DMS53 treated with DMSO at 0.1 percent for 48 hours (cell line): ENCODE measurements at regions not wholly inside any gene's neighbourhood (a gene's known extent, or its start where the extent isn't known, plus 50 kb on each side); places are given as distances from the start of the nearest gene placed in this dataset.
A peak's percentile ranks its signal among the peaks of the same experiment; 100 is the strongest.
"Not testable (repeated sequence)": the region's sequence is repeated elsewhere in the genome, so short reads cannot be mapped to it uniquely, and the experiment has no call there.

Experiments
- DNase-seq: peaks from one replicate; lab custom pipeline; 2025; ENCODE audit not compliant: unreplicated experiment; lab: John Stamatoyannopoulos, UW

DNA sequence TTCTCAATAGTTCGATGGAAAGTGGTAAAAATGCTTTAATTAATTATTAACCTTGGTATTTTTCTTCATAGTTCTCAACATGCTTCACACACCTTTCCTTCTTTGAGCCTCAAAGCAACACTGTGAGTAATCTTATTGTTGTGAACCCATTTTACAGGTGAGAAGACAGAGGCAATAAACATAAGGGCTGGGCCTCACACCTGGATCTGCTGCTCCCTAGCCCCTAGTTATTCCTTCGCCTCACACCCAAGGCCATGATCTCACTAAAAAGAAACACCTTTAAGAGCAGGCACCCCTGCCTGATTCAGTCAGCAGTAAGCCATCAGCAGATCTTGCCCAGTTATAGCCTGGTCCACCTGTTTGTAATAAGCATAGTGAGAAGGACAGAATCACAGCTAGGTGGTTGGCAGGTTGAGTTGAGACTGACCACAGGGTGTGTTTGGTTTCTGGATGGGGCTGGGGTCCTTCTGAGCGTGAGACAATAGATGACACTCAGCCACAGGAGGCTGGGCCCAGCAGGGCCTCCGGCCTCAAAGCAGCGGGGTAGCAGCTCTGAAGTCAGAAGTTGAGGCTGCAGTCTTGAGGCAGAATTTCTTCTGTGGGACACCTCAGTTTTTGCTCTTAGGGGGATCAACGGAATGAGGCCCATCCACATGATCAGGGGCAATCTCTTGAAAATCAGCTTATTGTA, 203.9 kb downstream of the RHOU start:
- DNase-seq, result no peak

DNA sequence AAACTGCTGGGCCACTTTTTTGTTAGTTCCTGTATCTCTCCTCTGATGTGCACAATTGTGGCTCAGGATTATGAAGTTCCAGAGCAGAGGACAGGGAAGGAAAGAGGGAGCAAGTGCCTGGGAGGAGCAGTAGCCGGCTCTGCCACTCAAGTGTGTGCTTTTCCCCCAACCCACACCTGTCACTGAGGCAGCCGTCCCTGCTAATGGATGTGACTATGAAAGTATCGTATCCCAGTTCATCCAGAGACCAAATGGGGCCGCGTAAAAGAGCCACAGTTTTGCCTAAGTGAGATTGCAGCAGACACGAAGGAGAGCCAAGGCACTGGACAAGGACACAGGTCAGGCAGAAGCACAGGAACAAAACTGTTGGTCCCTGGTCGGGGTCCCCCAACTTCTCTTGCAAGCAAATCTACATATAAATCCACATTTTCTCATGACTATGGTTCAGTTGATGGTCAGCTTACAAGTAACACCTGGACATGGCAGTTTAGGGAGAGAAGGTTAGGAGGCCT, 204.7 kb downstream of the RHOU start:
- no peak for DNase-seq

DNA sequence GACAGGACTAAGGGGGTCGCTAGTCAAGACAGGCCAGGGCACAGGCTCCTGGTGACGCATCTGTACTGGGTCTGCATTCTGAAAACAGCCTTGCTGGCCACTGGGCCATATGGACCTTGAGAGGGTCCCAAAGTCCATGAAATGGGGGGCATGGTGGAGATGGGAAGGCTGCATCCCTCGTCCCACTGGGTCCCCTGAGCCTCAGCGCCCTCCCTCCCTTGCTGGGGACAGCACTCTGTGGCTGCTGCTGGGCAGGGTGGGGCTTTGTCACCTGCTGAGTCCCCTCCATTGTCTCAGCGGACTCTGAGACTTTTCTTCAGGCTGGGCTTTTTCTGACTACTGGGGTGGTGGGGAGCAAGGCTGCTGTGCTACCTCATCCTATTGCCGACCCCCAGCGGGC, 205.2 kb downstream of the RHOU start:
- no peak for DNase-seq

DNA sequence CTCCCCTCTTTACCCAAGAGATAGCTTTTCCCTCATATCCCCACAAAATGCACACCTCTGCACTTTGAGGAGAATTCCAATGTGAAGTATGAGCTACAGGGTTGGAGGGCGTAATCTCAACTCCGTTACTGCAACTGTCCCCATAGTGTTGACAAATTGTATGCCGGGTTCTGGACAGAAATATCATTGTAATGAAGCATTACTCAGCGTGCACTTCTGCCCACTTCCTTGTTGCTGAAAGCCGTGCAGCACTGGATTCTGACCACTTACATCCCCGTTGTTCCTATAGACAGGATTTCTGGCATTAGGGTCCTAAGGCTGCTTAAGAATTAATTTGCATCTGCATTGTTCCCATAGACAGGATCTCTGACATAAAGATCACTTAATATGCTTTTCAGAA, 205.6 kb downstream of the RHOU start:
- no peak for DNase-seq

DNA sequence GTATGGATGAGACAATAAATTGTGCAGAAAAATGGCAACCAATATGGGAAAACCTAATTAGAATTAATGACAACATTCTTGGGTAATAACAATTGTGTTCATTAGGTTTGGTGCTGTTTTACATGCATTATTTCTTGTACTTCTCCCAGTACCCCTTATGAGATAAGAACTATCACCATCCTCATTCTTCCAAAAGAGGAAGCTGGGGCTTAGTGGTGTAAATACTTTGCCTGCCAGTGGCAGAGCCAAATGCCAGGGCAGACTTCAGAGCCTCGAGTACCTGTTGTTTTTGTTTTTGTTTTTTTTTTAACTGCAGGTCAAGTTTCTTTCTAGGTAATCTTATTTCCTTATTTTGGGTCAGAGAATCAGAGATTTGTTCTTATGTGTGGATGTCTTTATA, 206.4 kb downstream of the RHOU start:
- DNase-seq, result no peak

DNA sequence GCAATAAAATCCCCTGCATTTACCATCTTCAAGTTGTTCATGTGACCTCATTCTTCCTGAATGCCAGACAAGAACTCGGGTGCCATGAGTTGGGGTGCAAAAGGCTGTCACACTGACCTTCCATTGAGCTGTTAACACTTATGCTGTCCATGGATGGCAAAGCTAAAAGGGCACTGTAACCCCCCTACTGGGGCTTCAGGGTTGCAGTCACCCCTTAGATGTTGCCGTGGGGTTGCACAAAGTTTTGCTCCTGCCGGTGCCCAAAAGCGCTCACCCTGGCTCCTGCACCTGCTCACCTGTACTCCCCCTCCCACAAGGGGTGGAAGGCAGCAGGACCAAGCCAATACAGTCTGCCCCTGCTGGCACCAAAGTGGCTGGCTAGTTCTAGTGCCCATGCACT, 208.2 kb downstream of the RHOU start:
- DNase-seq, result no peak

DNA sequence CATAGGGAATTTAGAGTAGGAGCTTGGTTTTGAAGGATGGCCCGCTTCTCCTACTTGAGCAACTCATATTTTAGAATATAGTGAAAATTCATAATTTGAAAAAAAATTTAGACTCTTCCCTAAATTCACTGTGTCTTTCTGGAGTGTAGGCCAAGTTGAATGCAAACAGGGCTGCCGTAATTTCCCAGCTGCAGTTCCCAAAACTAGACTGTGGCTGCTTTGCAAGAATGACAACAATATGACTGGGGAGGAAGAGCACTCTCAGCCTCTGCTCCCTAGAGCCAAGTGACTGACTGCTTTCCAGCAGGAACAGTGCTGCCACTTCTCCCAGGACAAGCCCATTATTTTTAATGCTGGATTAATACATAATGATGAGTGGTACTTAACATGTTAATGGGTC, 209.0 kb downstream of the RHOU start:
- no peak for DNase-seq

DNA sequence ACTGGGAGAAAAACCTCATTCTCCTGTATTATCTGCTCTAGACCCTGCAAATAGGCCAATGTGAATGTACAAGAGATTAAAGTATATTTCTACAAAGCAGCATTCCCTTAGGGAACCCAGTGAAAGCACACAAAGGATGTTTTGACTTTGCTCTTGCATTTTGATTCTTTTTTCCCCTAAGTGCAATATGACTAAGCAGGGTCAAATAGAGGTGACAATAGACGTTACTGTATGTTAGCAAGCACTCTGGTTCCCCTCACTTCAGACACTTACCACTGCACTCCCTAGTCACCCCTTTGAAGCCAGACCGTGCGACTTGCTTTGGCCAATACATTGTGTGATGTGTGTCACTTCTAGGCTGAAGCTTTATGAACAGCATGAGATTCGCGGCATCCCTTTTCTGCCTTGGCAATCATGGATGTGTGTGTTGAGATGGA, 209.7 kb downstream of the RHOU start:
- no peak for DNase-seq

DNA sequence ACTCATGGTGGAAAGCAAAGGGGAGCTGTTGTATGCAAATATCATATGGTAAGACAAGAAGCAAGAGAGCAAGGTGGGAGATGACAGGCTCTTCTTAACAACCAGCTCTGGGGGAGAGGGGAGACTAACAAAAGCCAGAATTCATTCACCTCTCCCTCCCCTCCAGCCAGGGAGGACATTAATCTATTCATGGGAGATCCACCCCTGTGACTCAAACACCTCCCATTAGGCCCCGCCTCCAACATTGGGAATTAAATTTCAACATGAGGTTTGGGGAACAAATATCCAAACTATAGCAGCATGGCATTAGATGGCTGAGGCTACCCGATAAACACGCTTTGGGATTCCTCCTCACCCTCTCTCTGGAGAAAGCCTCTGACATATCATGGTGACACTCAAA, 210.6 kb downstream of the RHOU start:
- no peak for DNase-seq

DNA sequence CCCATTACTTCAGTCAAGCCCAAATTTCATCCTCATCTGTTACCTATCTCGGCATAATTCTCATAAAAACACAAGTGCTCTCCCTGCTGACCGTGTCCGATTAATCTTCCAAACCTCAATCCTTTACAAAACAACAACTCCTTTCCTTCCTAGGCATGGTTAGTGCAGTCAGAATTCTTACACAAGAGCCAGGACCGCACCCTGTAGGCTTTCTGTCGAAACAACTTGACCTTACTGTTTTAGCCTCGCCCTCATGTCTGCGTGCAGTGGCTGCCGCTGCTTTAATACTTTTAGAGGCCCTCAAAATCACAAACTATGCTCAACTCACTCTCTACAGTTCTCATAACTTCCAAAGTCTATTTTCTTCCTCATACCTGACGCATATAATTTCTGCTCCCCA, 214.3 kb downstream of the RHOU start:
- not testable (repeated sequence) for DNase-seq

DNA sequence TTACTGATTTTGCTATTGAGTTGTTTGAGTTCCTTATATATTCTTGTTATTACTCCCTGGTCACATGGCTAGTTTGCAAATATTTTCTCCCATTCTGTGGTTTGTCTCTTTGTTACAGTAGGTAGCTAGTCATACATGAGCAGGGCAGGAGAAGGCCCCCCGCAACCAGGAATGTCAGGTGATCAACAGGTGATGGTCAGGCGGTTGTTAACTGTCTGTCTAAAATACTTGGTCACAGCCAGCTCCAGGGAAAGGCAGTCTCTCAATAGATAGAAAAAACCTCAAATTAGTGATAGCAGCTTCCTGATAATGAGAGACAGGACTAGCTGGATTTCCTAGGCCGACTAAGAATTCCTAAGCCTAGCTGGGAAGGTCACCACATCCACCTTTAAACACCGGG, 217.9 kb downstream of the RHOU start:
- DNase-seq, result no peak

DNA sequence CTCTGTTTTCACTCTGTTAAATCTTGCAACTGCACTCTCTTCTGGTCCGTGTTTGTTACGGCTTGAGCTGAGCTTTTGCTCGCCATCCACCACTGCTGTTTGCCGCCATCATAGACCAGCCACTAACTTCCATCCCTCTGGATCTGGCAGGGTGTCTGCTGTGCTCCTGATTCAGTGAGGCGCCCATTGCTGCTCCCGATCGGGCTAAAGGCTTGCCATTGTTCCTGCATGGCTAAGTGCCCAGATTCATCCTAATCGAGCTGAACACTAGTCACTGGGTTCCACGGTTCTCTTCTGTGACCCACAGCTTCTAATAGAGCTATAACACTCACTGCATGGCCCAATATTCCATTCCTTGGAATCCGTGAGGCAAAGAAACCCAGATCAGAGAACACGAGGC, 218.5 kb downstream of the RHOU start:
- not testable (repeated sequence) for DNase-seq

DNA sequence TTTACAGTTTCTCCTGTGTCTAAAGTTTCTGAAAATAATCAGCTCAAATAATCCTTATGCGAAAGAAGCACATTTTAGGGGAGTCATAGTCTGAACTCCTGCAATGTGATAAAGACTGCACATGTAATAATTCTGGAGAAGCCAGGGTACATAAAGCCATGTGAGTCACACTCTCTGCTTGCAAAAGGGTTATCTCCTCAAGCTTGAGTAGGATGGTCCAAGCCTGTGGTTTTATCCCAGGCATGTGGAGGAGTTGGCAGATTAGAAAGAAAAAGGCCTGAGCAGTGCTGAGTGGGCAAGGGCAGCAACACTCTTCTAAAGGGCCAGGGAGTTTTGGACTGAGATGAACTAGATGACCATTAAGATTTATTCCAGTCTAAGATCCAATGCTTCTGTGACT, 220.4 kb downstream of the RHOU start:
- no peak for DNase-seq

DNA sequence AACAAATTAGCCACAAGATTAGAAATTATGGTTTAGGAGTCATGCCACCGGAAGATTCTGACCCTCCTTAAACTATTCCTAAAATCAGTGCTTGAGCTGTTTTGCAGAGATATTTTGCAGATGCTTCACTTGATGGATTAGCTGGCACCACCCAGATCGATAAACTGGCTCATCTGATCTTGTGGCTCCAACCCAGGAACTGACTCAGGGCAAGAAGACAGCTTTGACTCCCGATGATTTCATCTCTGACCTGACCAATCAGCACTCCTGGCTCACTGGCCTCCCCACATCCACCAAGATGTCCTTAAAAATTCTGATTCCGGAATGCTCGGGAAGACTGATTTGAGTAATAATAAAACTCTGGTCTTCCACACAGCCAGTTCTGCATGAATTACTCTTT, 221.6 kb downstream of the RHOU start:
- DNase-seq, result no peak

DNA sequence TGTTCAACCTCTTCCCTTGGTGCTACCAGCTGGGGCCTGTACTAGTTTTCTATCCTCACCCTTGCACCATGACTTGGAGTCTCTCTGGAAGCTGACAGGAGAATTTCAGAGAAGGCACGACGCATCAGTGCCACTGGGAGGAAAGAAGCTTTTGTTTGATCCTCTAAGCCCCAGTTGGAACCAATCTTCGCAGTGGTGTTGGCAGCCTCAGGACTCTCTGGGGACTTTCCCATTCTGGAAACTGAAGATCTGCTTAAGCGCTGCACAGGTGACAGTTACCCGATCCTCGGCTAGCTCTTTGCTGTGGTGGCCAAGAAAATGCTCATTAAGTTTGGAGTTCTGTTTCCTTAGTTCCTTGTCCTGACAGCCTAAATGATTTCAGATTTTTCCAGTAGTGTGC, 222.3 kb downstream of the RHOU start:
- no peak for DNase-seq

DNA sequence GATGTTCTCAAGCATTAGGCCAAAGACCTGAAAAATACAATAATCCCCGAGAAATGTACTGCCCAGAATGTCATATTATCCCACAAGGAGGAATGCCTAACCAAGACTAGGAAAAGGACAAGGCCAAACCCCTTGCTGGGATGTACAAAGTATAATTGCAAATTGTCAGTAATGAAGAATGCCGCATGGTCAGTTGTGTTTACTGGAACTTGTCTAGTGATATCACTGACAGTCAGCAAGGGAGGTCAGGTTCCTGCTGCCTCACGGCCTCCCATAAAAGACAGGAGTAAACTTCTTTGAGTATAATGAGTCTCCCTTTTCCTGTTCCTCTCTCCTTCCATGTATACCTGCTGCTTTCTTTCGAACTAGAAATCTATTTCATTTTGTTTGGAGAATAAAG, 222.8 kb downstream of the RHOU start:
- DNase-seq, result no peak

DNA sequence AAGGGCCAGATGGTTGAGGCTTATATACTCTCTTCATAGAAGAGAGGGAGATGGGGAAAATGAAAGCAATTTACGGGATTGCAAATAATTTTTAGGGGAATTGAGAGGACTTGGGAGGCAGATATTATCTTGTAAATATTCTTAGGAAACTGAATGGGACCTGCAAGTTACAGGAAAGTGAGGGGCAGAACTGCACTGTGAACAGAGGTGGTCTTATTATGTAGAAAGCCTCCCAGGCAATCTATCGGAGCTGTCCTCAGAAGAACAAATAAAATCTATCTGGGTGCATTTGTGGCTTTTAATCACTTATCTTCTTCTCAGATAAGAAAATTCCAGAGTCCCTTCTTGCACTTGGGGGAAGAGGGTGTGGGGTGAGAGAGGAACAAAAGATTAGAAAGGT, 223.5 kb downstream of the RHOU start:
- DNase-seq, result no peak

DNA sequence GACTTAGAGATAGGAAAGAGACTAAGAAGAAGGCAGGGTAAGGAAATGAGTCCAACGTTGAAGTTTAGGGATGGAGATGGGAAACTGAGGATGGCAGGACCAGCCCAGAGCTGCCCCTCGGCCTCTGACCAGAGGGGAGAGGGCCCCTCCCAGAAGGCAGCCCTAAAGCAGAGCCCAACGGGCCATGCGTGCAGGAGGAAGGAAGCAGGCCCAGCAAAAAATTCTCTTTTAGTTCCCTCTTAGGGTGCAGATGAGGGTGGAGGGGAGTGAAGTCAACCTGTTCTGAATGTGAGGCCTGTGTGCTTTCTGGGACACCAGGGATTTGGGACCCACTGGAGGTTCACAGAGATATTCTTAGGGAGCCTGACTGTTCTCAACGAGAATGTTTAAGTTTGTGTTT, 225.4 kb downstream of the RHOU start:
- no peak for DNase-seq

DNA sequence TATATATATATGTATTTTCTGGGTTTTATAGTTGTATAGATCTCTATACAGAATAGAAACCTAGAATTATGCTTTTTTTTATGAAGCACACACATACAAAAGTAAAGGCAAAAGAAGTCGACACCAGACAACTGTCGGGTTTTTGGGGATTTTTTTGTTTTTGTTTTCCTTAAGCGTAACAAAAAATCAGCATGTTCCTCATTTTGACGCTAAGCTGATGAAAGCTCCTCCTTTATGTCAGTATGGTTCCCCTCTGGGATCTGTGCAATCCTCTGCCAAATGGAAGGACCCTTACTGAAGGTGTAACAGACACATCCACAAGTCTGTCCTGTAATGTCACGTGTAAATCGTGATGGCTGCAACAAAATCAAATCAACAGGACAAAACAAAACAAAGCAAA, 226.2 kb downstream of the RHOU start:
- DNase-seq, result no peak

DNA sequence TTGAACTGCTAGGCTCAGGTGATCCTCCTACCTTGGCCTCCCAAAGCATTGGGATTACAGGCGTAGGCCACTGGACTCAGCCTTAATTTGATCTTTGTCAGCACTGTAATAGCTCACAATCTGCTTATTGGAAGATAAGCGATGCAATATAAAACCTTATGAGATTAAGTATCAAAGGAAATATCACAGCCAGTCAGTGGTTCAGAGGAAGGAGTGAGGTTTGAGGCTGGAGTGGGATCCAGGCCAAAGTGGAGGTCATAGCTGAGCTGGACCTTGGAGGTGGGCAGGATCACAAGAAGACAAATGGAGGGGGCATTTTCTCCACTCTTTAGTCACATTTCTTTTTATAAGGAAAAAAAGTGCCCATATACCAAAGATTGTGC, 228.5 kb downstream of the RHOU start:
- no peak for DNase-seq

DNA sequence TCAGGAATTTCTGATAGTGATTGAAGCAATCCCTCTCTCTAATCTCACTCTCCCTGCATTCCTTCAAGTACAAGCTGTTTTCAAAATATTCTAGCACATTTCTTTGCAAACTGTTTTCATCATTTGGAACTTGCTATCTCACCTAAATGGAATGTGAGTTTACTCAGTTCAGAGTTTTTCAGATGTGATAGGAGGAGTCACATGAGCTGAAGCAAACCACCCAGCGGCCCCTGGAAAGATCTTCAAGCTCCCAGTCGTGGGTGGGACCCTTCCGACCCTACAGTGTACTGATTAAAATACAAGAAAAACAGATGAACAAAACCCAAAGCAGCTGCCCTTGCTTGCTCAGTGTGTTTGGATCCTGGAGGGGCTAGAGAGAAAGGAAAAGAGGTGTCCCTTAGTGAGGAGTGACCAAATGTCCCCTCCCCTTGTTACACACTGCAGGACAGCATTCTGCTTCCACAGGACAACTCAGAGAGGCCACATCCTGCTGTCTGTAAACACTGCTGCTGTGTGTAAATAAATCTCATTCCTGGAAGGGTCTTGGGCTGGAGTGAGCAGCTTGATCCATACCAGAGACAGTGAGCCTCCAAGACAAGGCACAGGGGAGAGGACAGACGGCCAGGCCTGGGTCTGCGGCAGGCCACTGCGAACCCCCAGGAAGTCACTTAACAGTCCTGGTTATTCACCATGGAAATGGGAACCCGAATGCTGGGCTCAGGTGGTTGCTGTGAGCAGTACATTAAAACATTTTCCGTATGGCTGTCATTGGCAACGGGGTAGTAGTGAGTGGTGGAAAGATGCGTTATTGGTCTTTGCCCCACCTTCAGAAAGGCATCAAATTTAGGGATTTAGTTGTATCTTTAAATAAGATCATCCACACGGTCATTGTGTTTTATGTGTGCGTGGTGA, 229.2 kb downstream of the RHOU start:
- DNase-seq, result peak; percentile 3

DNA sequence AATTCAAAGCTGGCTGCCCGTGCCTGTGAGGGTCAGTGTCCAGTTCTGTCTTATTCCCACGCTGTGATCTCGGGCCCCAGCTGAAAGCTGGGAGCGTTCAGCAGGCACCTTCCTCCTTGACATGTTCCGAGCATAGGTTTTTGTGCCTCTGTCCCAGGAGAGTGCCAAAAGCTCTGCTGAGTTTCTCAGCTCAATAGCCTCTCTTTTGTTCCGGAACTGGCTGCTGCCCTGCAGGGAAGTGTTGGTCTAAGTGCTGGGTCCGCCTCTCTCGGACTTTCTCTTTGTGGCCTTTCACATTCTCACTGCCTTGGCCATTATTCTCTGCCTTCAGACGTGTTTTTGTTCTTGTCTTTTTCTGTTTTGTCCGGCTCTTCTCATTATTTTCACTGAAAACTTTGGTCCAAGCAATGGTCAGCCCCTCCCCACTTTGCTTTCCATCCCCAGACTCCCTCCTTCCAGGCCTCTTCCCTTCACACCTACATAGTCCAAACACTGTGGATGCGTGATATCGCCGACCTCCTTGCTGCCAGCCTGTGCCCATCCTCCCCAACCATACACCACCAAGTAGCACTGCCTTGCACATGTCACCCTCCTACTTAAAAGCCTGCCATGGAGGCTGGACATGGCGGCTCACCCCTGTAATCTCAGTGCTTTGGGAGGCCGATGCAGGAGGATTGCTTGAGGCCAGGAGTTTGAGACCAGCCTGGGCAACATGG, 233.8 kb downstream of the RHOU start:
- DNase-seq, result no peak
